ENCODE measurements at regions not wholly inside any gene's neighbourhood (a gene's known extent, or its start where the extent isn't known, plus 50 kb on each side); places are given as distances from the start of the nearest gene placed in this dataset.

GRCh38 chr1:182122913-182123260 lies 61.4 kb upstream of the ZNF648 start:
- DNase-seq (ENCODE audit: low read depth in 2 of 2) = no peak

GRCh38 chr1:182122256-182122912 lies 60.9 kb upstream of the ZNF648 start:
- no peak for DNase-seq (ENCODE audit: low read depth in 2 of 2)

GRCh38 chr1:182121787-182122186 lies 60.3 kb upstream of the ZNF648 start:
- DNase-seq (ENCODE audit: low read depth in 2 of 2) = no peak

- no peak for DNase-seq (ENCODE audit: low read depth in 2 of 2)
Measured at GRCh38 chr1:182120411-182121258, 59.1 kb upstream of the ZNF648 start.

GRCh38 chr1:182119631-182120030 lies 58.1 kb upstream of the ZNF648 start:
- DNase-seq (ENCODE audit: low read depth in 2 of 2) = no peak

- DNase-seq (ENCODE audit: low read depth in 2 of 2) = no peak
Measured at GRCh38 chr1:182118851-182119250, 57.3 kb upstream of the ZNF648 start.

- no peak for DNase-seq (ENCODE audit: low read depth in 2 of 2)
Measured at GRCh38 chr1:182114627-182115023, 53.1 kb upstream of the ZNF648 start.

GRCh38 chr1:182113879-182114626 lies 52.5 kb upstream of the ZNF648 start:
- DNase-seq (ENCODE audit: low read depth in 2 of 2) = no peak

GRCh38 chr1:182111496-182111895 lies 50.0 kb upstream of the ZNF648 start:
- DNase-seq (ENCODE audit: low read depth in 2 of 2) = no peak
